ENCODE measurements at regions not wholly inside any gene's neighbourhood (a gene's known extent, or its start where the extent isn't known, plus 50 kb on each side); places are given as distances from the start of the nearest gene placed in this dataset.

DNA sequence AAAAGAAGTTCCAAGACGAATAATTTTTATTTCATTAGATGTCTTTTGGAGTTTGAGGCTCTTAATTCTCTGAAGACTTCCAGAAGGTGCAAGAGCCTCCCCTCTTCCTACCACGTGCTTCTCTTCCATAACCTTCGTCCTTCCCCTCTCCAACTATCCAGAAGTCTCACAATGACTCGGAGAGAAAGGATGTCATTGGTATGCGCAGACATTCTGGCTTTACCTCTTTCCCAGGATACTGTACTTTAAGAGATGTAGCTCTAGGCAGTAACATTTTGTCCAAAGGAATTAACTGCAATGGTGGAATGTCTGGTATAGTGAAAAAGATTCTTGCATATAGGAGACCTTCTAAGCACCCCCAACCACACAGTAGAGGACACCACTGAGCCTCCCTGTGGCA is 249.0 kb upstream of the OSR1 start:
- Histone ChIP-seq H3K79me2 (ENCODE audit: control insufficient read depth, insufficient read depth, low read length) (no peaks in the 10 kb centered on the region), H3K4me2 (replicated peaks; ENCODE audit: low read depth, low read length, poor library complexity, severe bottlenecking) (no peak overlapping the region), H3K4me3 (ENCODE audit: control extremely low read depth in 1 of 5, extremely low read depth in 1 of 5, insufficient read depth in 1 of 5, low read depth in 2 of 5, low read length in 4 of 5) (no peak overlapping the region), H3K9me3 (ENCODE audit: control extremely low read depth in 1 of 3, control insufficient read depth in 2 of 3, insufficient read depth in 1 of 3, low read length in 2 of 3) (peaks cover 0 to 5% (median 0%) of the 10 kb centered on the region in 3 donors), H3K36me3 (replicated peaks in 1 of 2; ENCODE audit: control extremely low read depth in 1 of 2, control insufficient read depth in 1 of 2, extremely low read depth in 1 of 2, insufficient read depth in 2 of 2, low read length in 1 of 2) (no peaks in the 10 kb centered on the region), H3K27me3 (replicated peaks in 1 of 4; ENCODE audit: control extremely low read depth in 1 of 4, control insufficient read depth in 3 of 4, insufficient read depth in 4 of 4, low read length in 3 of 4) (no peaks in the 10 kb centered on the region), H3K27ac (ENCODE audit: low read length in 2 of 2) (no peak overlapping the region), H3K9ac (ENCODE audit: low read length) (no peak overlapping the region), H4K20me1 (ENCODE audit: control insufficient read depth, insufficient read depth, low read length, poor library complexity, severe bottlenecking) (no peaks in the 10 kb centered on the region), H2AFZ (ENCODE audit: insufficient read depth, low read depth, low read length, poor library complexity, severe bottlenecking) (no peak overlapping the region), H3K4me1 (ENCODE audit: control insufficient read depth in 2 of 2, insufficient read depth in 2 of 2, low read length in 2 of 2) (no peaks in the 10 kb centered on the region)
- ATAC-seq (ENCODE audit: low read depth) (no peak), DNase-seq (no peak)
- ChIA-PET POLR2A (no interaction called here), CTCF (no interaction called here)
- H3K27ac Mint-ChIP-seq, result no peak overlapping the region
- intact Hi-C loops (cut with micrococcal nuclease), result no loop called here
- peaks cover 8% of the 10 kb centered on the region for H3K27me3 Mint-ChIP-seq
- no peak overlapping the region for H3K4me3 Mint-ChIP-seq
- peaks cover 6% of the 10 kb centered on the region for H3K9me3 Mint-ChIP-seq (ENCODE audit: insufficient read depth)
- 50% methylated on average over 2 of the region's 5 CpGs for WGBS (ENCODE audit: insufficient coverage)
- no peaks in the 10 kb centered on the region for H3K4me1 Mint-ChIP-seq
- no peak for TF ChIP-seq EZH2 (IDR thresholded peaks at IDR 0.05; ENCODE audit: borderline replicate concordance, insufficient read depth, low read depth, low read length, poor library complexity, severe bottlenecking)
- TF ChIP-seq, protein P1, sequence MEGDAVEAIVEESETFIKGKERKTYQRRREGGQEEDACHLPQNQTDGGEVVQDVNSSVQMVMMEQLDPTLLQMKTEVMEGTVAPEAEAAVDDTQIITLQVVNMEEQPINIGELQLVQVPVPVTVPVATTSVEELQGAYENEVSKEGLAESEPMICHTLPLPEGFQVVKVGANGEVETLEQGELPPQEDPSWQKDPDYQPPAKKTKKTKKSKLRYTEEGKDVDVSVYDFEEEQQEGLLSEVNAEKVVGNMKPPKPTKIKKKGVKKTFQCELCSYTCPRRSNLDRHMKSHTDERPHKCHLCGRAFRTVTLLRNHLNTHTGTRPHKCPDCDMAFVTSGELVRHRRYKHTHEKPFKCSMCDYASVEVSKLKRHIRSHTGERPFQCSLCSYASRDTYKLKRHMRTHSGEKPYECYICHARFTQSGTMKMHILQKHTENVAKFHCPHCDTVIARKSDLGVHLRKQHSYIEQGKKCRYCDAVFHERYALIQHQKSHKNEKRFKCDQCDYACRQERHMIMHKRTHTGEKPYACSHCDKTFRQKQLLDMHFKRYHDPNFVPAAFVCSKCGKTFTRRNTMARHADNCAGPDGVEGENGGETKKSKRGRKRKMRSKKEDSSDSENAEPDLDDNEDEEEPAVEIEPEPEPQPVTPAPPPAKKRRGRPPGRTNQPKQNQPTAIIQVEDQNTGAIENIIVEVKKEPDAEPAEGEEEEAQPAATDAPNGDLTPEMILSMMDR (IDR thresholded peaks at IDR 0.05), result no peak

DNA sequence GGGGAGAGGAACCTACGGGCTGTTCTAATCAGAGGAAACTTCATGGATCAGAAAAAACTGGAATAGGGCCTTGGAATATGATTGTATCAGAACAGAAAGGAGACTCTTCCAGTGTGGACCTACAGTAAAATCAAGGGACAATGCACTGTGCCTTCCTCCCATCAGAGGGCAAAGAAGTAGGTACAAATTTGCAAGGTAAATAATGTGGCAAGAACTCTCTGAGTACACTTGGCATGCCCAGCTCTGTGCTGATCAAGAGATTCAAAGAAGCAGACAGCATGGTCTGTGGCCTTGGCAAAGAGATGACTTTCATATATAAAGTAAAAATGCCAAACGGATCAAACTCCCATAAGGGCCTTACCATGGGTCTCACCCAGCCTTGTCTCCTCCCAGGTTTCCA is 242.6 kb upstream of the OSR1 start:
- Mint-ChIP-seq H3K4me3 (no peak overlapping the region), H3K27ac (no peak overlapping the region), H3K27me3 (peaks cover 5% of the 10 kb centered on the region), H3K4me1 (no peaks in the 10 kb centered on the region), H3K9me3 (ENCODE audit: insufficient read depth) (peaks cover 6% of the 10 kb centered on the region)
- no peaks in the 10 kb centered on the region for H3K4me1 ChIP-seq (ENCODE audit: control insufficient read depth in 2 of 2, insufficient read depth in 2 of 2, low read length in 2 of 2)
- ATAC-seq (ENCODE audit: low read depth) (no peak), DNase-seq (no peak)
- CTCF ChIA-PET, result no interaction called here
- H3K27me3 ChIP-seq (replicated peaks in 1 of 4; ENCODE audit: control extremely low read depth in 1 of 4, control insufficient read depth in 3 of 4, insufficient read depth in 4 of 4, low read length in 3 of 4), result no peaks in the 10 kb centered on the region
- H3K4me3 ChIP-seq (ENCODE audit: control extremely low read depth in 1 of 5, extremely low read depth in 1 of 5, insufficient read depth in 1 of 5, low read depth in 2 of 5, low read length in 4 of 5), result no peak overlapping the region
- intact Hi-C loops (cut with micrococcal nuclease), result no loop called here
- H2AFZ ChIP-seq (ENCODE audit: insufficient read depth, low read depth, low read length, poor library complexity, severe bottlenecking), result no peak overlapping the region
- no peaks in the 10 kb centered on the region for H3K36me3 ChIP-seq (replicated peaks in 1 of 2; ENCODE audit: control extremely low read depth in 1 of 2, control insufficient read depth in 1 of 2, extremely low read depth in 1 of 2, insufficient read depth in 2 of 2, low read length in 1 of 2)
- no CpG with 5 or more reads among the region's 2 CpGs for WGBS (ENCODE audit: insufficient coverage)
- H3K9ac ChIP-seq (ENCODE audit: low read length), result no peak overlapping the region
- no peaks in the 10 kb centered on the region for H4K20me1 ChIP-seq (ENCODE audit: control insufficient read depth, insufficient read depth, low read length, poor library complexity, severe bottlenecking)
- POLR2A ChIA-PET, result no interaction called here
- peaks cover 0 to 3% (median 0%) of the 10 kb centered on the region in 3 donors for H3K9me3 ChIP-seq (ENCODE audit: control extremely low read depth in 1 of 3, control insufficient read depth in 2 of 3, insufficient read depth in 1 of 3, low read length in 2 of 3)
- no peak overlapping the region for H3K4me2 ChIP-seq (replicated peaks; ENCODE audit: low read depth, low read length, poor library complexity, severe bottlenecking)
- TF ChIP-seq, protein P1 (IDR thresholded peaks at IDR 0.05), result no peak
- TF ChIP-seq EZH2 (IDR thresholded peaks at IDR 0.05; ENCODE audit: borderline replicate concordance, insufficient read depth, low read depth, low read length, poor library complexity, severe bottlenecking), result no peak
- no peaks in the 10 kb centered on the region for H3K79me2 ChIP-seq (ENCODE audit: control insufficient read depth, insufficient read depth, low read length)
- no peak overlapping the region for H3K27ac ChIP-seq (ENCODE audit: low read length in 2 of 2)

Data from B cell (primary cell).